ENCODE measurements at regions not wholly inside any gene's neighbourhood (a gene's known extent, or its start where the extent isn't known, plus 50 kb on each side); places are given as distances from the start of the nearest gene placed in this dataset.
"Not testable (repeated sequence)": the region's sequence is repeated elsewhere in the genome, so short reads cannot be mapped to it uniquely, and the experiment has no call there.

- TF ChIP-seq, protein P1, sequence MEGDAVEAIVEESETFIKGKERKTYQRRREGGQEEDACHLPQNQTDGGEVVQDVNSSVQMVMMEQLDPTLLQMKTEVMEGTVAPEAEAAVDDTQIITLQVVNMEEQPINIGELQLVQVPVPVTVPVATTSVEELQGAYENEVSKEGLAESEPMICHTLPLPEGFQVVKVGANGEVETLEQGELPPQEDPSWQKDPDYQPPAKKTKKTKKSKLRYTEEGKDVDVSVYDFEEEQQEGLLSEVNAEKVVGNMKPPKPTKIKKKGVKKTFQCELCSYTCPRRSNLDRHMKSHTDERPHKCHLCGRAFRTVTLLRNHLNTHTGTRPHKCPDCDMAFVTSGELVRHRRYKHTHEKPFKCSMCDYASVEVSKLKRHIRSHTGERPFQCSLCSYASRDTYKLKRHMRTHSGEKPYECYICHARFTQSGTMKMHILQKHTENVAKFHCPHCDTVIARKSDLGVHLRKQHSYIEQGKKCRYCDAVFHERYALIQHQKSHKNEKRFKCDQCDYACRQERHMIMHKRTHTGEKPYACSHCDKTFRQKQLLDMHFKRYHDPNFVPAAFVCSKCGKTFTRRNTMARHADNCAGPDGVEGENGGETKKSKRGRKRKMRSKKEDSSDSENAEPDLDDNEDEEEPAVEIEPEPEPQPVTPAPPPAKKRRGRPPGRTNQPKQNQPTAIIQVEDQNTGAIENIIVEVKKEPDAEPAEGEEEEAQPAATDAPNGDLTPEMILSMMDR (IDR thresholded peaks at IDR 0.05): not testable (repeated sequence)
- not testable (repeated sequence) for TF ChIP-seq POLR2A (IDR thresholded peaks at IDR 0.05)
Measured at GRCh38 chr14:105663323-105663722, 136.9 kb downstream of the TMEM121 start.
